ENCODE measurements at regions not wholly inside any gene's neighbourhood (a gene's known extent, or its start where the extent isn't known, plus 50 kb on each side); places are given as distances from the start of the nearest gene placed in this dataset.
"Not testable (repeated sequence)": the region's sequence is repeated elsewhere in the genome, so short reads cannot be mapped to it uniquely, and the experiment has no call there.

GRCh38 chr7:109462171-109462570 lies 892.5 kb downstream of the DNAJB9 start:
- DNase-seq (ENCODE audit: low spot score): no peak

- DNase-seq (ENCODE audit: low spot score): not testable (repeated sequence)
Observed at GRCh38 chr7:109467729-109468128, 898.1 kb downstream of the DNAJB9 start.

GRCh38 chr7:109473172-109473571 lies 903.5 kb downstream of the DNAJB9 start:
- DNase-seq (ENCODE audit: low spot score): no peak

GRCh38 chr7:109476409-109476808 lies 906.7 kb downstream of the DNAJB9 start:
- DNase-seq (ENCODE audit: low spot score): no peak

GRCh38 chr7:109479388-109479787 lies 909.7 kb downstream of the DNAJB9 start:
- no peak for DNase-seq (ENCODE audit: low spot score)

- DNase-seq (ENCODE audit: low spot score): not testable (repeated sequence)
Observed at GRCh38 chr7:109490607-109491006, 920.9 kb downstream of the DNAJB9 start.

GRCh38 chr7:109497053-109497452 lies 927.4 kb downstream of the DNAJB9 start:
- no peak for DNase-seq (ENCODE audit: low spot score)

- DNase-seq (ENCODE audit: low spot score): no peak
Observed at GRCh38 chr7:109498131-109498530, 928.5 kb downstream of the DNAJB9 start.

- DNase-seq (ENCODE audit: low spot score): no peak
Observed at GRCh38 chr7:109503421-109503820, 933.7 kb downstream of the DNAJB9 start.

GRCh38 chr7:109522585-109522984 lies 952.9 kb downstream of the DNAJB9 start:
- no peak for DNase-seq (ENCODE audit: low spot score)

GRCh38 chr7:109527833-109528232 lies 958.2 kb downstream of the DNAJB9 start:
- no peak for DNase-seq (ENCODE audit: low spot score)

- no peak for DNase-seq (ENCODE audit: low spot score)
Observed at GRCh38 chr7:109529712-109530111, 960.0 kb downstream of the DNAJB9 start.

- DNase-seq (ENCODE audit: low spot score): no peak
Observed at GRCh38 chr7:109532262-109532992, 962.8 kb downstream of the DNAJB9 start.

GRCh38 chr7:109545686-109546085 lies 976.0 kb downstream of the DNAJB9 start:
- DNase-seq (ENCODE audit: low spot score): no peak

- DNase-seq (ENCODE audit: low spot score): no peak
Observed at GRCh38 chr7:109549471-109550193, 980.0 kb downstream of the DNAJB9 start.

GRCh38 chr7:109552017-109552416 lies 982.3 kb downstream of the DNAJB9 start:
- DNase-seq (ENCODE audit: low spot score): no peak

- no peak for DNase-seq (ENCODE audit: low spot score)
Observed at GRCh38 chr7:109577265-109577664, 1007.6 kb downstream of the DNAJB9 start.

- DNase-seq (ENCODE audit: low spot score): no peak
Observed at GRCh38 chr7:109579901-109580300, 1010.2 kb downstream of the DNAJB9 start.

GRCh38 chr7:109582211-109582610 lies 1012.5 kb downstream of the DNAJB9 start:
- no peak for DNase-seq (ENCODE audit: low spot score)

- DNase-seq (ENCODE audit: low spot score): not testable (repeated sequence)
Observed at GRCh38 chr7:109596948-109597347, 1027.3 kb downstream of the DNAJB9 start.

GRCh38 chr7:109611656-109612055 lies 1042.0 kb downstream of the DNAJB9 start:
- DNase-seq (ENCODE audit: low spot score): no peak

GRCh38 chr7:109616551-109617069 lies 1046.9 kb downstream of the DNAJB9 start:
- DNase-seq (ENCODE audit: low spot score): no peak

- no peak for DNase-seq (ENCODE audit: low spot score)
Observed at GRCh38 chr7:109622320-109622719, 1052.6 kb downstream of the DNAJB9 start.

All from mucosa of gallbladder (tissue), 1 donor.